GM12878 (cell line): ENCODE measurements at regions not wholly inside any gene's neighbourhood (a gene's known extent, or its start where the extent isn't known, plus 50 kb on each side); places are given as distances from the start of the nearest gene placed in this dataset.

Experiments
- ATAC-seq: fragments of 200-7000 bp; cut with Tn5 transposase; 3 replicates; pipeline ENCODE4 v1.9.1; 2020; ENCODE audit warnings: mild to moderate bottlenecking, moderate library complexity
- BruUV-seq: library from RNA; stranded (reverse); fragments of 400-500 nt; replicated peaks from 2 replicates; lab custom pipeline; 2021; lab: Mats Ljungman, UMichigan
- CTCF ChIA-PET: fragments of 300-600 bp; sonication (Branson Sonifier 250); formaldehyde crosslinking; extraction: SDS; loops from one replicate; lab custom pipeline; 2021; ENCODE audit warnings: inconsistent platforms; lab: Yijun Ruan, JAX
- POLR2A ChIA-PET: fragments of 350-600 bp; formaldehyde crosslinking; extraction: SDS; loops from one replicate; lab custom pipeline; 2021; ENCODE audit warnings: inconsistent platforms; lab: Charles Lee
- RAD21 ChIA-PET: fragments of 300-600 bp; sonication (Branson Sonifier 250); formaldehyde crosslinking; loops from one replicate; lab custom pipeline; 2023; ENCODE audit warnings: antibody characterized with exemption; ENCODE audit not compliant: unreplicated experiment; lab: Charles Lee
- SMC1A ChIA-PET: fragments of 300-600 bp; sonication (Branson Sonifier 250); formaldehyde crosslinking; loops from one replicate; lab custom pipeline; 2023; ENCODE audit not compliant: unreplicated experiment, uncharacterized antibody; lab: Charles Lee
- DNase-seq: peaks from one replicate; pipeline ENCODE4 v3.0.0-alpha.2; 2011; ENCODE audit warnings: low read depth, low spot score
- FAIRE-seq: peaks from 3 replicates; lab custom pipeline; 2011; peaks lifted over from hg19 to GRCh38; lab: Jason Lieb, UNC
- H2AFZ ChIP-seq: 2 replicates; pipeline ENCODE4 v1.6.0; 2011; ENCODE audit warnings: low read depth, low read length, control low read depth; ENCODE audit not compliant: control insufficient read depth
- H3K27ac ChIP-seq: 2 replicates; pipeline ENCODE4 v1.5.1; 2011; ENCODE audit warnings: control low read depth; ENCODE audit not compliant: control insufficient read depth, insufficient read depth
- H3K27me3 ChIP-seq, 2 experiments: replicated peaks in 1 of 2; 2 replicates each; pipeline versions ENCODE4 v1.6.0 to v1.6.1; 2011; ENCODE audit warnings: low read length in 1 of 2; ENCODE audit not compliant: control insufficient read depth in 2 of 2, insufficient read depth in 2 of 2
- H3K36me3 ChIP-seq, 2 experiments: 2 replicates each; pipeline ENCODE4 v1.5.1; 2011; ENCODE audit warnings: low read length in 1 of 2; ENCODE audit not compliant: control insufficient read depth in 2 of 2, insufficient read depth in 2 of 2
- H3K4me1 ChIP-seq: 2 replicates; pipeline ENCODE4 v1.6.1; 2011; ENCODE audit warnings: mild to moderate bottlenecking, low read length, moderate library complexity, mixed read lengths; ENCODE audit not compliant: control insufficient read depth, insufficient read depth
- H3K4me2 ChIP-seq: 2 replicates; pipeline ENCODE4 v1.6.0; 2011; ENCODE audit warnings: control low read depth; ENCODE audit not compliant: control insufficient read depth, insufficient read depth
- H3K4me3 ChIP-seq: fragments of 200-600 bp; sonication (generic); 2 replicates; pipeline ENCODE4 v1.5.1; 2016
- H3K79me2 ChIP-seq: 2 replicates; pipeline ENCODE4 v1.6.0; 2011; ENCODE audit warnings: low read length; ENCODE audit not compliant: control insufficient read depth, insufficient read depth
- H3K9ac ChIP-seq: 2 replicates; pipeline ENCODE4 v1.8.0; 2011; ENCODE audit warnings: low read length, control low read depth, mixed read lengths; ENCODE audit not compliant: control insufficient read depth, insufficient read depth
- H3K9me3 ChIP-seq: replicated peaks from 3 replicates; pipeline ENCODE4 v1.5.1; 2011; ENCODE audit warnings: mild to moderate bottlenecking, low read length; ENCODE audit not compliant: control insufficient read depth, insufficient read depth
- H4K20me1 ChIP-seq: 2 replicates; pipeline ENCODE4 v1.6.0; 2011; ENCODE audit not compliant: control insufficient read depth, insufficient read depth
- BCL3 ChIP-seq: IDR thresholded peaks from 2 replicates; pipeline ENCODE4 v1.6.1; 2011; ENCODE audit warnings: borderline replicate concordance, low read depth, mild to moderate bottlenecking, moderate library complexity, low read length; ENCODE audit not compliant: insufficient read depth, poor library complexity, severe bottlenecking
- CBX5 ChIP-seq: sonication (generic); IDR thresholded peaks from 2 replicates; pipeline ENCODE4 v1.6.1; 2016; ENCODE audit warnings: low read depth, moderate library complexity, mild to moderate bottlenecking, inconsistent platforms
- DPF2 ChIP-seq: fragments of 450-650 bp; IDR thresholded peaks from 2 replicates; pipeline ENCODE4 v1.6.1; 2017; ENCODE audit warnings: mild to moderate bottlenecking
- EED ChIP-seq: sonication (generic); IDR thresholded peaks from 2 replicates; pipeline ENCODE4 v1.6.1; 2016; ENCODE audit warnings: antibody characterized with exemption, low read depth
- EZH2 ChIP-seq: IDR thresholded peaks from 2 replicates; pipeline ENCODE4 v1.6.1; 2012; ENCODE audit warnings: low read depth, mild to moderate bottlenecking, control low read depth, inconsistent platforms, low read length, borderline replicate concordance; ENCODE audit not compliant: control insufficient read depth
- HSF1 ChIP-seq: fragments of 150-350 bp; IDR thresholded peaks from 2 replicates; pipeline ENCODE4 v1.6.1; 2014; ENCODE audit warnings: mild to moderate bottlenecking, low read depth, low read length
- MTA2 ChIP-seq: fragments of 450-650 bp; IDR thresholded peaks from 2 replicates; pipeline ENCODE4 v1.6.1; 2016; ENCODE audit warnings: low read depth, mild to moderate bottlenecking, moderate library complexity
- NFYB ChIP-seq: IDR thresholded peaks from 2 replicates; pipeline ENCODE4 v1.6.1; 2011; ENCODE audit warnings: low read depth, mild to moderate bottlenecking, low read length, improper control_type of control experiment, moderate library complexity; ENCODE audit not compliant: insufficient read depth
- RFX5 ChIP-seq: IDR thresholded peaks from 2 replicates; pipeline ENCODE4 v1.6.1; 2011; ENCODE audit warnings: low read depth, low read length, improper control_type of control experiment
- TCF12 ChIP-seq: IDR thresholded peaks from 2 replicates; pipeline ENCODE4 v1.6.1; 2011; ENCODE audit warnings: low read depth, mild to moderate bottlenecking, low read length
- WRNIP1 ChIP-seq: IDR thresholded peaks from 2 replicates; pipeline ENCODE4 v1.6.1; 2011; ENCODE audit warnings: low read depth, low read length, improper control_type of control experiment, borderline replicate concordance
- YBX1 ChIP-seq: fragments of 450-650 bp; IDR thresholded peaks from 2 replicates; pipeline ENCODE4 v1.6.1; 2016; ENCODE audit warnings: antibody characterized with exemption
- ZBTB4 ChIP-seq: fragments of 450-650 bp; formaldehyde crosslinking; IDR thresholded peaks from 2 replicates; pipeline ENCODE4 v1.4.0; 2022; ENCODE audit warnings: mild to moderate bottlenecking, moderate library complexity
- ZNF687 ChIP-seq: fragments of 450-650 bp; IDR thresholded peaks from 2 replicates; pipeline ENCODE4 v1.6.1; 2017; ENCODE audit warnings: mild to moderate bottlenecking, moderate library complexity
- WGBS: methylation state at CpG from one replicate; pipeline ENCODE4 v1.1.6; 2016; ENCODE audit warnings: low lambda C conversion rate; ENCODE audit not compliant: insufficient replicate concordance, insufficient coverage; ENCODE audit errors: missing lambda C conversion rate; 5-methylcytosine and 5-hydroxymethylcytosine counted together
- in situ Hi-C: fragments of 300-500 bp; cut with MboI; formaldehyde crosslinking; loops from 9 replicates; pipeline ENCODE4 v1.14.3; 2018; ENCODE audit warnings: mixed read lengths
- intact Hi-C: fragments of 100-400 bp; cut with micrococcal nuclease; formaldehyde crosslinking; loops from one replicate; pipeline ENCODE4 v1.14.2; 2022; ENCODE audit not compliant: unreplicated experiment

- no TSS peak for BruUV-seq
- SMC1A ChIA-PET, result no interaction called here
- intact Hi-C loops, result no loop called here
- TF ChIP-seq MTA2 (no peak), HSF1 (no peak), DPF2 (no peak), EED (no peak), WRNIP1 (no peak), TCF12 (no peak), YBX1 (no peak), ZNF687 (no peak), EZH2 (no peak), RFX5 (no peak), NFYB (no peak), CBX5 (no peak), ZBTB4 (CRISPR knock-in tag) (no peak), BCL3 (no peak)
Observed at GRCh38 chr1:38624336-38625039, 235.1 kb downstream of the RRAGC start.

More at GRCh38 chr1:38624336-38625039, 235.1 kb downstream of the RRAGC start:
- 39% methylated on average over 14 of the region's 14 CpGs for WGBS
- ChIA-PET CTCF (interaction anchor here (1.0 kb wide), 1 partner anchor 29 kb away, joined by 3 read pairs; no protein-coding TSS in a partner anchor), RAD21 (no interaction called here), POLR2A (no interaction called here)
- in situ Hi-C loops, result no loop called here
- Histone ChIP-seq H3K79me2 (no peaks in the 10 kb centered on the region), H4K20me1 (no peaks in the 10 kb centered on the region), H3K4me2 (no peak overlapping the region), H3K4me3 (no peak overlapping the region), H3K4me1 (no peaks in the 10 kb centered on the region), H3K27ac (no peak overlapping the region), H3K9me3 (no peaks in the 10 kb centered on the region), H3K36me3 (no peaks in the 10 kb centered on the region), H2AFZ (no peak overlapping the region), H3K9ac (no peak overlapping the region), H3K27me3 (no peaks in the 10 kb centered on the region; a peak in 1 of 4 replicates)
- ATAC-seq, result no peak
- DNase-seq, result no peak
- no peak for FAIRE-seq
